ENCODE measurements at regions not wholly inside any gene's neighbourhood (a gene's known extent, or its start where the extent isn't known, plus 50 kb on each side); places are given as distances from the start of the nearest gene placed in this dataset.
A peak's percentile ranks its signal among the peaks of the same experiment; 100 is the strongest.

- in situ Hi-C loops (cut with MboI; ENCODE audit: low sequenced_read_pairs) (no loop called here), intact Hi-C loops (cut with micrococcal nuclease) (no loop called here), dilution Hi-C loops (cut with HindIII; ENCODE audit: low sequenced_read_pairs, unreplicated experiment) (no loop called here)
- Histone ChIP-seq H4K8ac (ENCODE audit: low read depth in 2 of 2, low read length in 2 of 2) (no peak overlapping the region), H3K23ac (ENCODE audit: low read depth, low read length) (no peak overlapping the region), H4K5ac (ENCODE audit: low read depth, low read length) (no peak overlapping the region), H3K9me1 (ENCODE audit: insufficient read depth, low read length) (no peaks in the 10 kb centered on the region), H3K18ac (ENCODE audit: low read depth, low read length) (no peak overlapping the region), H3K27ac (ENCODE audit: insufficient read depth, low read length) (no peak overlapping the region), H3K9ac (ENCODE audit: low read depth, low read length) (no peak overlapping the region), H3K79me1 (ENCODE audit: low read depth in 1 of 2, low read length in 2 of 2) (no peaks in the 10 kb centered on the region), H3K27me3 (ENCODE audit: control insufficient read depth, insufficient read depth, low read length) (no peaks in the 10 kb centered on the region), H2BK120ac (ENCODE audit: low read depth, low read length) (no peak overlapping the region), H2BK5ac (ENCODE audit: low read depth, low read length, poor library complexity, severe bottlenecking) (no peak overlapping the region), H3K56ac (ENCODE audit: extremely low read depth, insufficient read depth, low read length) (no peak overlapping the region), H4K91ac (ENCODE audit: insufficient read depth, low read depth, low read length) (no peak overlapping the region), H3K9me3 (ENCODE audit: control insufficient read depth, insufficient read depth, low read length) (no peaks in the 10 kb centered on the region), H3K4me2 (ENCODE audit: low read depth, low read length) (no peak overlapping the region), H3K4ac (ENCODE audit: low read depth, low read length) (no peak overlapping the region), H2AFZ (replicated peaks; ENCODE audit: low read length, poor library complexity) (no peak overlapping the region), H3K4me3 (ENCODE audit: insufficient read depth, low read depth, low read length) (no peak overlapping the region), H2AK9ac (replicated peaks; ENCODE audit: low read depth, low read length, poor library complexity) (no peak overlapping the region), H2AK5ac (ENCODE audit: low read depth, low read length) (no peak overlapping the region; the same call in 1 of the 2 replicates), H3K4me1 (ENCODE audit: control insufficient read depth, insufficient read depth, low read length) (peaks cover 2% of the 10 kb centered on the region; the same call in 1 of the 2 replicates), H3K36me3 (ENCODE audit: control insufficient read depth, insufficient read depth, low read length) (no peaks in the 10 kb centered on the region), H3K14ac (replicated peaks; ENCODE audit: low read depth, low read length) (peak overlapping the region; percentile 43), H2BK20ac (ENCODE audit: low read depth, low read length) (no peak overlapping the region), H2BK15ac (ENCODE audit: low read depth, low read length) (no peak overlapping the region), H4K20me1 (ENCODE audit: insufficient read depth, low read length) (no peaks in the 10 kb centered on the region)
- CTCF ChIA-PET, result interaction anchor here (0.6 kb wide), 1 partner anchor 33 kb away, joined by 3 read pairs; no protein-coding TSS in a partner anchor
- peak; percentile 15 for DNase-seq
- whole genome bisulfite sequencing, 2 experiments (ENCODE audit: extremely low coverage in 2 of 2, insufficient read length in 1 of 2), result no CpG with 5 or more reads among the region's 1 CpG
- no TSS peak for BruUV-seq (replicated peaks)
- no peak for TF ChIP-seq MAFK (IDR thresholded peaks at IDR 0.05; ENCODE audit: low read depth, low read length)
- no peak for TF ChIP-seq POLR2A (IDR thresholded peaks at IDR 0.05; ENCODE audit: low read depth, low read length)
- TF ChIP-seq BHLHE40 (IDR thresholded peaks at IDR 0.05; ENCODE audit: low read depth, low read length), result no peak
- no peak for TF ChIP-seq SMC3 (IDR thresholded peaks at IDR 0.05; ENCODE audit: low read depth, low read length)
- TF ChIP-seq MXI1 (IDR thresholded peaks at IDR 0.05; ENCODE audit: borderline replicate concordance, low read depth, low read length), result no peak
- no peak for TF ChIP-seq CTCF (conservative IDR thresholded peaks at IDR 0.05; ENCODE audit: low read depth, low read length)
- no peak for TF ChIP-seq NFE2L2 (IDR thresholded peaks at IDR 0.05; ENCODE audit: low read depth, low read length)
- ATAC-seq (ENCODE audit: low read depth), result peak; percentile 24; the same call in 1 of the 2 replicates
- POLR2A ChIA-PET (ENCODE audit: unreplicated experiment), result no interaction called here
These were observed 164.6 kb upstream of the PFN2 start for GRCh38 chr3:150135287-150135721.

All from IMR-90 (cell line).